ENCODE measurements at regions not wholly inside any gene's neighbourhood (a gene's known extent, or its start where the extent isn't known, plus 50 kb on each side); places are given as distances from the start of the nearest gene placed in this dataset.

DNA sequence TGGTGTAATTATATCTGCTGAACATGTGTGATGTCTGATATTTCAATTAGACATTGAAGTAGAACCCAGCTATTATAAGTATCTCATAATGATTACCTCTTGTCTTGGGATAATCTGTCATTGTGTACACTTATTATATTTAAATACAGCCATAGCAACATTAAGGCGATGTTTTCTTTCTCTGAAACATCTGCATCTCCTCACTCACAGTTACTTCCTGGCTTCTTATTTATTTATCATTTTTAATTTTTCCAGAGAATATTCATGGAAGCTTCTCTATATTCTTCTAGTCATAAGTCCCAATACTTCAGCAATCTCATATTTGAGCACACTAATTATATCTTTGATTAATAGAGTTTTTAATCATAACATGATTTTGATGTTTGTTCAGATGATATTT, 103.8 kb upstream of the FBN2 start:
- POLR2A ChIA-PET (ENCODE audit: unreplicated experiment), result no interaction called here
- H3K23ac ChIP-seq (ENCODE audit: low read depth, low read length), result no peak overlapping the region
- H3K4ac ChIP-seq (ENCODE audit: low read depth, low read length), result no peak overlapping the region
- H3K9ac ChIP-seq (ENCODE audit: low read depth, low read length), result no peak overlapping the region
- H3K4me3 ChIP-seq (ENCODE audit: insufficient read depth, low read depth, low read length), result no peak overlapping the region
- H3K56ac ChIP-seq (ENCODE audit: extremely low read depth, insufficient read depth, low read length), result no peak overlapping the region
- no peaks in the 10 kb centered on the region for H3K36me3 ChIP-seq (ENCODE audit: control insufficient read depth, insufficient read depth, low read length)
- no peak overlapping the region for H3K27ac ChIP-seq (ENCODE audit: insufficient read depth, low read length)
- no peak for TF ChIP-seq NFE2L2 (IDR thresholded peaks at IDR 0.05; ENCODE audit: low read depth, low read length)
- TF ChIP-seq SMC3 (IDR thresholded peaks at IDR 0.05; ENCODE audit: low read depth, low read length), result no peak
- no peak for TF ChIP-seq MAZ (IDR thresholded peaks at IDR 0.05; ENCODE audit: borderline replicate concordance, low read depth, low read length)
- no peak for TF ChIP-seq ELK1 (IDR thresholded peaks at IDR 0.05; ENCODE audit: borderline replicate concordance, low read depth, low read length)
- no peak for TF ChIP-seq MXI1 (IDR thresholded peaks at IDR 0.05; ENCODE audit: borderline replicate concordance, low read depth, low read length)
- no peak for TF ChIP-seq CEBPB (IDR thresholded peaks at IDR 0.05; ENCODE audit: low read depth, low read length)
- no peak for TF ChIP-seq RAD21 (IDR thresholded peaks at IDR 0.05; ENCODE audit: low read length)
- TF ChIP-seq, protein P1, sequence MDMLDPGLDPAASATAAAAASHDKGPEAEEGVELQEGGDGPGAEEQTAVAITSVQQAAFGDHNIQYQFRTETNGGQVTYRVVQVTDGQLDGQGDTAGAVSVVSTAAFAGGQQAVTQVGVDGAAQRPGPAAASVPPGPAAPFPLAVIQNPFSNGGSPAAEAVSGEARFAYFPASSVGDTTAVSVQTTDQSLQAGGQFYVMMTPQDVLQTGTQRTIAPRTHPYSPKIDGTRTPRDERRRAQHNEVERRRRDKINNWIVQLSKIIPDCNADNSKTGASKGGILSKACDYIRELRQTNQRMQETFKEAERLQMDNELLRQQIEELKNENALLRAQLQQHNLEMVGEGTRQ (IDR thresholded peaks at IDR 0.05; ENCODE audit: low read depth, low read length), result no peak
- TF ChIP-seq FOS (IDR thresholded peaks at IDR 0.05; ENCODE audit: low read depth, low read length), result no peak
- no peak for TF ChIP-seq CTCF (conservative IDR thresholded peaks at IDR 0.05; ENCODE audit: low read depth, low read length)
- no peak for TF ChIP-seq MAFK (IDR thresholded peaks at IDR 0.05; ENCODE audit: low read depth, low read length)
- no peak for TF ChIP-seq RCOR1 (IDR thresholded peaks at IDR 0.05; ENCODE audit: insufficient replicate concordance, low read length)
- no peak for TF ChIP-seq CHD1 (IDR thresholded peaks at IDR 0.05; ENCODE audit: low read depth, low read length)
- no peak for TF ChIP-seq BHLHE40 (IDR thresholded peaks at IDR 0.05; ENCODE audit: low read depth, low read length)
- no peak for TF ChIP-seq POLR2A (IDR thresholded peaks at IDR 0.05; ENCODE audit: low read depth, low read length)
- no peak for TF ChIP-seq RFX5 (IDR thresholded peaks at IDR 0.05; ENCODE audit: low read depth, low read length)
- H2AK9ac ChIP-seq (replicated peaks; ENCODE audit: low read depth, low read length, poor library complexity), result no peak overlapping the region
- DNase-seq, result no peak
- H4K20me1 ChIP-seq (ENCODE audit: insufficient read depth, low read length), result no peaks in the 10 kb centered on the region
- no TSS peak for BruUV-seq (replicated peaks)
- H4K8ac ChIP-seq (ENCODE audit: low read depth in 2 of 2, low read length in 2 of 2), result no peak overlapping the region
- H2AFZ ChIP-seq (replicated peaks; ENCODE audit: low read length, poor library complexity), result no peak overlapping the region
- H3K18ac ChIP-seq (ENCODE audit: low read depth, low read length), result no peak overlapping the region
- in situ Hi-C loops (cut with MboI; ENCODE audit: low sequenced_read_pairs), result no loop called here
- no peak overlapping the region for H2BK20ac ChIP-seq (ENCODE audit: low read depth, low read length)
- H2BK5ac ChIP-seq (ENCODE audit: low read depth, low read length, poor library complexity, severe bottlenecking), result no peak overlapping the region
- H3K14ac ChIP-seq (replicated peaks; ENCODE audit: low read depth, low read length), result no peak overlapping the region
- no peaks in the 10 kb centered on the region for H3K9me3 ChIP-seq (ENCODE audit: control insufficient read depth, insufficient read depth, low read length)
- no peaks in the 10 kb centered on the region for H3K79me1 ChIP-seq (ENCODE audit: low read depth in 1 of 2, low read length in 2 of 2)
- WGBS, 2 experiments (ENCODE audit: extremely low coverage in 2 of 2, insufficient read length in 1 of 2), result no CpG with 5 or more reads among the region's 1 CpG
- peaks cover 4% of the 10 kb centered on the region for H3K4me1 ChIP-seq (ENCODE audit: control insufficient read depth, insufficient read depth, low read length)
- H3K27me3 ChIP-seq (ENCODE audit: control insufficient read depth, insufficient read depth, low read length), result no peaks in the 10 kb centered on the region
- CTCF ChIA-PET, result no interaction called here
- no peak overlapping the region for H2AK5ac ChIP-seq (ENCODE audit: low read depth, low read length)
- H2BK120ac ChIP-seq (ENCODE audit: low read depth, low read length), result no peak overlapping the region
- no peak overlapping the region for H4K91ac ChIP-seq (ENCODE audit: insufficient read depth, low read depth, low read length)
- H3K9me1 ChIP-seq (ENCODE audit: insufficient read depth, low read length), result no peaks in the 10 kb centered on the region
- dilution Hi-C loops (cut with HindIII; ENCODE audit: low sequenced_read_pairs, unreplicated experiment), result no loop called here
- intact Hi-C loops (cut with micrococcal nuclease), result loop anchor here (10.0 kb wide), 1 partner anchor 107 kb away; the partner anchor contains the start of gene FBN2
- ATAC-seq (ENCODE audit: low read depth), result no peak
- H3K4me2 ChIP-seq (ENCODE audit: low read depth, low read length), result no peak overlapping the region
- no peak overlapping the region for H4K5ac ChIP-seq (ENCODE audit: low read depth, low read length)
- no peak overlapping the region for H2BK15ac ChIP-seq (ENCODE audit: low read depth, low read length)
